CD4-positive, alpha-beta T cell treated with Interleukin-4 for 1 hour (primary cell): ENCODE measurements at regions not wholly inside any gene's neighbourhood (a gene's known extent, or its start where the extent isn't known, plus 50 kb on each side); places are given as distances from the start of the nearest gene placed in this dataset.

Experiments used
- DNase-seq, 2 donors: peaks; one replicate each; pipeline ENCODE4 v3.0.0-alpha.2; 2020 to 2022

GRCh38 chr6:23175391-23175790, 606.0 kb downstream of the HDGFL1 start:
- DNase-seq: no peak

DNA sequence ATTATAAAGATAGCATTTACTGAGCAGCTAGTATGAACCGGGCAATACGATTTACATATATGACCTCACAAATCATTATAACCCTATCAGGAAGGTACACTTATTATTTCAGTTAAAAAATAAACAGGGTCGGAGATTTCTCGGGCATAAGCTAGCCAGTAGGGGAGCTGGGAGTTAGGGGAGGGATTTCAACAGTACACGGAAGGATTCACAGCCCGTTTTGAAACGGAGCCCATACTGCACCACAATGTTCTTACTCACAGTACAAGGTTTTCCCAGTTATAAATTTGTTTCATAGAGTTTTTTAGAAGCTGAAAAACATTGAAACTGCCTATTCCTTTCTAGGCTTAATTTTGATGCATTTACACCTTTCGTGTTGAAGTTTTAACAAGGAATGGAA, 607.1 kb downstream of the HDGFL1 start:
- no peak for DNase-seq

- no peak for DNase-seq
These were observed 607.5 kb downstream of the HDGFL1 start for GRCh38 chr6:23176883-23177282.

- DNase-seq: no peak
These were observed 608.4 kb downstream of the HDGFL1 start for GRCh38 chr6:23177806-23178205.

DNA sequence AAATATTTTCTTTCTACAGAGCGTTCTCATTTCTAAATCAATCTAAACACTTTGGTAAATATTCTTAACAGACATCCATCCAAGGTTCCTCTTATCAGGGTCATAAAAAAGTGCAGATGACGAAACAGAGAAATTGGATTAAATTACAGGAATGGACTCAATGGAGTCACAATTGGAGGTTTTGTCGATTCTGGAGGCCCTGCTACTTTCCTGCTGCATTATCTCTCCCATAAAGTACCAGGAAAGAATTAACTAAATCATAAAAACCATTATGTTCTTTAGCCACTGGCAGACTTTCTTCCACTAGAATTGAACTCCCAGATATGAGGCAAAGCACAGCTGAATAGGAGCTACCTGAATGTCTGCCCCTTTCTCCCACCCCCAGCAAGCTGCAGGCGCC, 610.6 kb downstream of the HDGFL1 start:
- no peak for DNase-seq

DNA sequence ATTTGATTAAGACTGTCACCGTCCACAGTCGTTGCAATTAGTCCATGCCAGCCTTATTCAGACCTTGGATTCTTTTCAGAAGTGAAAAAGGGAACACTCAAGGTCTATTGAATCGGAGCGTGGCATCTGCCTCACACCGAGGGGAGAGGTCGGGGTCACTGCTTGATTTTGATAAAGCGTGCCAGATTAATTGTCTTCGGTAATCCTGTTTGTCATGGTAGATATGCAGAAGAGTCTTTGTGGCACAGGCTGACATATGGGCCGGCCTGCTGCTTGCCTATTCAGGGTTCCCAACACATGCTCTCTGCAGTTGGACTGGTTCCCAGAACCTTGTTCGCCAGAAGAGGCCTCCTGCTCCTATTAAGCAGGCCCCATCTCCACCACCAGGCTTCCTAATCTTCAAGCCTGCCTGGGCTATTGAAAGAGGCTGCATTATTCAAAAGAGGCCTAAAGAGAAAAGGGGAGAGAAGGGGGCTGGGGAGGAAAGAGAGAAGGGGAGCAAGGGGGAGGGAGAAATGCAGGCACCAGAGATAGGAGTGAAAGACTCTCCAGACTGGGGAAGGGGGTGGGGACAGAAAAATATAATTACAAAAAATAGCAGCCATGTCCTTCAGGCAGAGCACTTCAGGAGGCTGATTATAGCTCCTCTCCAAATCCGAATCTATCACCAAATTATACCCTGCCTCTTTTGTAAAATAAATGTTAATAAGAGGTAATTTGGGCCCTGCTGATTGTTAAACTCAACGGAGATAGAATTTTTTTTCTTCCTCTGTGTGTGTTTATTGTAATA, 611.3 kb downstream of the HDGFL1 start:
- DNase-seq: no peak

DNA sequence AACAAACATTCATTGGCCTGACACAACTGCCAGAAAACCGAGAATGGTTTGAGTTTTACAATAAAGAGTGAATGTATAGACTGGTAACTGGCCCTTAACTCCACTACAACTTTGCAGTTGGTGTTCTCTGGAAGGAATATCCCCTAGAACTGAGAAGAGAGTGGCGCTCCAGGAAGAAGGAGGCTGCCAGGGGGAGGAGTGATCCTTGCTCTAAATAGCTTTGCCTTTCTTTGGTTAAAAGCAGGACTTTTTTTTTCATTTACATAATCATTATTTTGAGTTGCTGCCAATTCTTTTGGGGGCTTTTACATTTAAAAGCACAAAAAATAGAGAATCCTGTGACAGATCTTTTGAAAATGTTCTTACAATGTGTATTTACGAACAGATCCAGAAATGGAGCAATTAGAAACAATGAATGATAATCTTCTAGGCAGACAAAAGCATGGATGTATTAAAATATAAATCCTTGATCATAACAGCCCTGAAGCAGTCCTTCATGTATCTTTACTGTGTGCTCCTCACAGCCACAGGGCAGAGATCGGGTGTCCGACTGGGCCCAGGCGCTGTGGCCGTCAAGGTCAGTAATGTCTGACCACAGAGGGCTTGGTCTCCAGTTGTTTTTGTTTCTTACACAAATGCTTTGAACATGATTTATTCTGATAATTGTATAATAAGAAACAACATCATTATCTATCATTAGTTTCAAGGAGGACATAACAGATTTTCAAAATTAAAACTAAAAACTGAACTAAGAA, 612.2 kb downstream of the HDGFL1 start:
- DNase-seq: no peak

- DNase-seq: no peak
These were observed 614.5 kb downstream of the HDGFL1 start for GRCh38 chr6:23183846-23184245.

- no peak for DNase-seq
These were observed 615.0 kb downstream of the HDGFL1 start for GRCh38 chr6:23184351-23184750.

GRCh38 chr6:23195487-23195886, 626.1 kb downstream of the HDGFL1 start:
- DNase-seq: no peak

DNA sequence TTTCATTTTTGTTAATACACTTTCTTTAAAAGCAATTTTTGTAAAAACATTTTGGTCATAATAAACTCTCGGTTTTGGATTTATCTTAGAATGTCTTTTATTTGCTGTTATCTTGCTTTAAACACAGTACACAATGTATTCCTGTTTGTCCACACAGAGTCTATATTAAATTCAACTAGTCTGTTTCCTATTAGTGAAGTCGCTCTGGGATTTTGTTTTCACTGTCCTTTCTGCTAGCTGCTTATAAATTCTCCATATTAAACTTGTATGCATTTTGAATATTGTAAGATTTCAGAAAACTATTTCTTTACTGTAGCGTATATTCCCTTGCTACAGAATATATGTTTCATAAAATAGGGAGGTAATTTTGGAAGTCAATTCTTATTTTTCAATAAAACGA, 630.2 kb downstream of the HDGFL1 start:
- no peak for DNase-seq

GRCh38 chr6:23200946-23201345, 631.6 kb downstream of the HDGFL1 start:
- DNase-seq: no peak

DNA sequence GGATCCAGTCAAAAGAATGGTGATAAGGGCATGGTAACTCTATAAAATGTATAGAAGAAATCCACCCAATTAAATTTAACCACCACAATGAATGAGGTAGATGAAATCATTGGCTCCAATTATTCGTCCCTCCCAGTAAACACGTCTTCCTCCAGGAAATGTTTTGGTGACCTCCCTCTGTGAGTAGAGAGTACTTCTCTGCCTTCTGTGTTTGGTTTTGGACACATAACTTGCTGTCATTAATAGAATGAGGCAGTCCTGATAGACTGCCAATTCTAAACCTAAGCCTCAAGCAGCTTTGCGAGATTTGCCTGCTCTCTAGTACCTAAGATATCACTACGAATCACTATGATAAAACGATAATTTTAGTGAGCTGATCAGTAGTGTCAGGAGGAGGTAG, 632.8 kb downstream of the HDGFL1 start:
- DNase-seq: no peak

DNA sequence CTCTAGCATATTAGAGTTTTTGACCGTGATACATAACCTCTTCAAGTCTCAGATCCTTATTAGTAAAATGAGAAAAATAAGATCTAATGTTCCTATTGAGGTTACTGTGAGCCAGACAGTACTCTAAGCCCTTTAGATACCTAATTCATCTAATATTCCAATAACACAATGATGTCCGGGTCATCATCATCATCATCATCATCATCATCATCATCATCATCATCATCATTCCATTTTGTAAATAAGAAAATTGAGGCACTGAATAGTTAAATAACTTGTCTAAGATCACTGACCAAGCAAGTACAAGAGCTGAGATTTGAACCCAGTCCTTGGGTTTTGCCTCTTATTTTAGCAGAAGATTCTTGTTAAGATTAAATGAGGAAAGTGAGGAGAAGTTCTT, 643.0 kb downstream of the HDGFL1 start:
- DNase-seq: no peak

DNA sequence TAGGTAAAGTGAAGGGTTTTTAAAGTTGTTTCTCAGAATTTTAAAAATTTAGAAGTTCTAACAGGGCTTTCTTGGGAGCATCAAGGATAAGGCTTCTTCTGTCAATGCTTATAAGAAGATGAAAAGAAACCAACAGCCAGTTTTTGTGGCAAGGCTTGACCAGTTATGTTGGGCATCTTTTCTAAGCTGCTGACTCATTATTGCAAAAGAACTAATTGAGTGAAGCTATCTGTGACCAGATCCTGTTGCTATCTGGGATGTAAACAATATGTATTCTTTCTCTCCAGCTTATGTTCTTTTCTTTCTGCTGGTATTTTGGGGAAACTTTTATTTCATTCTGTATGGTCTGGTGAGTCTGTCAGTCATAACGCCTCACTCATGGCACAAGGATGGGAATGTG, 643.8 kb downstream of the HDGFL1 start:
- no peak for DNase-seq

DNA sequence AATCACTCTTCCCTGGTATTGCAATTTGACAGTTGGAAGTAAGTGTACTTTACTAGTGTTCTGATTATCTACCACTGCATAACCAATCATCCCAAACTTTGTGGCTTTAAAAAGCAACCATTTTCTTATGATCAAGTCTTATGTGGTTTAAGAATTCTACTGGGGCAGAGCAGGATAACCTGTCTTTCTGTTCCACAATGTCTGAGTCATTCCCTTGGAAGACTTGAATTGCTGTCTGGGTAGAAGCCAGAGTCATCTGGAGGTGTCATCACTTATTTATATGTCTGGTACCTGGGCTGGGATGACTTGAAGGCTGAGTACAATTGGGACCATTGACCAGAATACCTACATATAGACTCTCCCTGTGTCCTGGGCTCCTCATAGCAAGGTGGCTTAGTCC, 644.3 kb downstream of the HDGFL1 start:
- no peak for DNase-seq

DNA sequence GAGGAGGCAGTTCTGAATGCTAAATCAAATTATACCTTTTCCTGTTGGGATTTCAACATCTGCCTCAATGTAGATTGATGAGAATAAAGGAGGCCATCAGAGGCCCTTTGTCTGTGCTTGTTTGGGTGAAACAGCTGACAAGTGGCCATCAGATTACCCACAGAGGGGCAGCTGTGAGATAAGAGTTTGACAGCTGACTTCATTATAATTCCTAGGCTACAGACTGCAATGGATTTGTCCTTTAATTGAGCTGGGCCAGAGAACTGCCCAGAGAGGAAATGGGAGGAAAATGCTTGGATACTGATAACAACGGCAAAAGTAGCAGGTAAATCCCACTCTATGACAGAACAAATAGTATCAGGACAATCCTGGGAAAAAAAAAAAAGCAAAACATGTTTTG, 649.4 kb downstream of the HDGFL1 start:
- no peak for DNase-seq

GRCh38 chr6:23222724-23223123, 653.4 kb downstream of the HDGFL1 start:
- DNase-seq: no peak

DNA sequence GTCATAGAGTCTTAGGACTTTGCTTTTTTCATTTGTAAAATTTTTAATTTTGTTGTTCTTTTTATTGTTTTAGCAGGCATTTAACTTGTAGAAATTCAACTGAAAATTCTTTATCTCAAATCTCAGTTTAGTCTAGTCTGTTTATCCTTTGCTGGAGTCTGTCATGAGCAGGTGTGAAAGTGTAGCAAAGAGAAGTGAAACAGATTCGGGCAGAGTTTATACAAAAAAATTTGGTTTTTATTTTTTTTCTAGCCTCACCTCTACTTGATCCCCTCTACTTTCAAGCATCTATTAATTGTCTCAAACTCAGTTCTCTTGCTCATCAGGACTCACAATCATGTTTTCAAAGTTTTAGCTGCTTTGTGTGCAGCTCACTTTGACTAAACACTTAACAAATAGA, 655.2 kb downstream of the HDGFL1 start:
- no peak for DNase-seq

DNA sequence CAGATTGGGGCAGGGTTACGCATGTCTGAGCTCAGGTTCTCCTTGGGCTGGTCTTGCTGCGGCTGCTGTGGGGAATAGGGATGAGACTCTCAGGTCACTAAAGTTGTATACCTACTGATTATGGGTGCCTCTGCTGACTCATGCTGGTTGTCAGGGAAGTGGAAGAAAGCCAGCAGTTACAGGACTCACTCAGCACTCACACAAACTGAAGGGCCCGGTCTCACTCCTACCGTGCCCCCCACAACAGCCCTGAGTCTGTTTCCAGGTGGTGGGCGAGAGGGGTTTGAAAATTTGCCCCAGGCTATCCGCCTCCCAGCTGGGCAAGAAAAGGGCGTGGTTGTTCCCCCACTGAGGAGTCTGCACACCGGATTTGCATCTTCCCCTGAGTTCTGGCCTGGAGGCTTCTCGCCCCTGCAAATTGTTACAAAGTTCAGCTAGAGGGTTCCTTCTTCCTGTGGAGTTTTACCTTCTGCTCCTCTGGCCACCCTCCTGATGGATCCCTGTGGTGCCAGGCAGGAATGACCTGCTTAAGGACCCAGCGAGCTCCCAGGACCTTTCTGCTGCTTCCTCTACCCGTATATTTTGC, 659.2 kb downstream of the HDGFL1 start:
- no peak for DNase-seq

- DNase-seq: no peak
These were observed 674.5 kb downstream of the HDGFL1 start for GRCh38 chr6:23243854-23244253.

DNA sequence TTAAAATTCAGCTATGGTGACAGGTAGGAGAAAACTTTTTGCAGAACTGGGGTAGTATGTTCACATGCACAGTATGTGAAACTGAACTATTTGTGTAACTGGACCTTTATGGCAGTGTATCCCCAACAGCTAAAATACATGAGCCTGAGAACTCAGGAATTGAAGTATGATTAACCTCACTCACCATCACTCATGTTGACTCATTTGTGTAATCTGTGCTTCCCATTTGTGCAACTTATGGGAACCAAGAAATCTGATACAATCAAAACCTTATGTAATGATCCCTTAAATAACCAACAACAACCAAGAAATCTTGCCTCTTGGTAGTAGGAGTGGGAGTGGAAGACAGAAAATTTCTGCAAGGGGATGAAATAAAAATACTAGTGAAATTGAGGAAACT, 674.9 kb downstream of the HDGFL1 start:
- DNase-seq: no peak

- no peak for DNase-seq
These were observed 676.2 kb downstream of the HDGFL1 start for GRCh38 chr6:23245572-23245971.

DNA sequence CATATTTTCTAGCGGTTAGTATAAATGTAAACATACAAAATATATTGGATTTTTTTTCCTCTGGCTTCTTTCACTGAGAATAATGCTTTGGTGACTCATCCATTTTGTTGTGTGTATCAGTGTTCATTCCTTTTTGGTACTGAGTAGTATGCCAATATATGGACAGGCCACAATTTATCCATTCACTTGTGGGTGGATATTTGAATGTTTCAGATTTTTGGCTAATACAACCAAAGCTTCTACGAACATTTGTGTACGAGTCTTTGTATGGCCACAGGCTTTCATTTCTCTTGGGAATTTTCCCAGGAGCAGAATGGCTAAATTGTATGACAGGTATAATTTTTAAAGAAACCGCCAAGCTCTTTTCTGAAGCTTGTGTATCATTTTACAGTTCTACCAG, 677.5 kb downstream of the HDGFL1 start:
- DNase-seq: no peak
